SK-N-SH (cell line): ENCODE measurements at regions not wholly inside any gene's neighbourhood (a gene's known extent, or its start where the extent isn't known, plus 50 kb on each side); places are given as distances from the start of the nearest gene placed in this dataset.

Experiments
- CTCF ChIP-seq: fragments of 200-600 bp; sonication (generic); IDR thresholded peaks from 2 replicates; pipeline ENCODE4 v1.6.1; 2017; ENCODE audit warnings: antibody characterized with exemption, mild to moderate bottlenecking, moderate library complexity
- EZH2phosphoT487 ChIP-seq: fragments of 200-600 bp; sonication (generic); IDR thresholded peaks from 2 replicates; pipeline ENCODE4 v1.6.1; 2017; ENCODE audit warnings: low read depth, mixed run types, mild to moderate bottlenecking, antibody characterized with exemption, moderate library complexity, borderline replicate concordance
- FOXM1 ChIP-seq: IDR thresholded peaks from 2 replicates; pipeline ENCODE4 v1.4.0; 2012; ENCODE audit warnings: low read depth, mild to moderate bottlenecking
- NFIC ChIP-seq: IDR thresholded peaks from 2 replicates; pipeline ENCODE4 v1.4.0; 2012; ENCODE audit warnings: borderline replicate concordance
- POLR2AphosphoS5 ChIP-seq: IDR thresholded peaks from 2 replicates; pipeline ENCODE4 v1.6.1; 2012; ENCODE audit warnings: low read depth, low read length
- RAD21 ChIP-seq: IDR thresholded peaks from 2 replicates; pipeline ENCODE4 v1.6.1; 2012; ENCODE audit warnings: mild to moderate bottlenecking, low read length
- REST ChIP-seq: IDR thresholded peaks from 2 replicates; pipeline ENCODE4 v1.6.1; 2012; ENCODE audit warnings: mild to moderate bottlenecking, low read depth, low read length, moderate library complexity
- RXRA ChIP-seq: IDR thresholded peaks from 2 replicates; pipeline ENCODE4 v1.4.0; 2012; ENCODE audit warnings: low read depth, mild to moderate bottlenecking, borderline replicate concordance
- SIN3A ChIP-seq: IDR thresholded peaks from 2 replicates; pipeline ENCODE4 v1.6.1; 2012; ENCODE audit warnings: low read depth, mild to moderate bottlenecking, low read length, moderate library complexity, borderline replicate concordance
- SMC3 ChIP-seq: IDR thresholded peaks from 2 replicates; pipeline ENCODE4 v1.6.1; 2012; ENCODE audit warnings: low read depth, low read length, improper control_type of control experiment
- TAF1 ChIP-seq: IDR thresholded peaks from 2 replicates; pipeline ENCODE4 v1.6.1; 2012; ENCODE audit warnings: low read depth, mild to moderate bottlenecking, low read length, moderate library complexity, borderline replicate concordance
- TEAD4 ChIP-seq: IDR thresholded peaks from 2 replicates; pipeline ENCODE4 v1.4.0; 2012; ENCODE audit warnings: mild to moderate bottlenecking, borderline replicate concordance; ENCODE audit not compliant: insufficient read depth
- USF2 ChIP-seq: fragments of 150-350 bp; IDR thresholded peaks from 2 replicates; pipeline ENCODE4 v1.6.1; 2017; ENCODE audit warnings: antibody characterized with exemption, low read length, low read depth, borderline replicate concordance
- YY1 ChIP-seq: IDR thresholded peaks from 2 replicates; pipeline ENCODE4 v1.4.0; 2012; ENCODE audit warnings: low read depth, mild to moderate bottlenecking

GRCh38 chr13:79660361-79660760, 179.4 kb downstream of the NDFIP2 start:
- TF ChIP-seq TEAD4: no peak
- no peak for TF ChIP-seq SIN3A
- no peak for TF ChIP-seq CTCF
- no peak for TF ChIP-seq POLR2AphosphoS5
- TF ChIP-seq RAD21: no peak
- no peak for TF ChIP-seq NFIC
- TF ChIP-seq RXRA: no peak
- TF ChIP-seq YY1: no peak
- TF ChIP-seq EZH2phosphoT487: no peak
- no peak for TF ChIP-seq USF2
- no peak for TF ChIP-seq REST
- TF ChIP-seq TAF1: no peak
- TF ChIP-seq SMC3: no peak
- TF ChIP-seq FOXM1: no peak
